Trophoblast cell (in vitro differentiated cells and primary cell): ENCODE measurements at regions not wholly inside any gene's neighbourhood (a gene's known extent, or its start where the extent isn't known, plus 50 kb on each side); places are given as distances from the start of the nearest gene placed in this dataset.

Source experiments
- DNase-seq, 2 donors: peaks; one replicate each; pipeline ENCODE4 v3.0.0-alpha.2; 2016
- H2AFZ ChIP-seq: 2 replicates; pipeline ENCODE4 v1.6.1; 2013; ENCODE audit warnings: low read length, moderate library complexity, mild to moderate bottlenecking; ENCODE audit not compliant: insufficient read depth, poor library complexity
- H2AK5ac ChIP-seq: 2 replicates; pipeline ENCODE4 v1.6.1; 2013; ENCODE audit warnings: mild to moderate bottlenecking, low read length
- H2BK120ac ChIP-seq: 2 replicates; pipeline ENCODE4 v1.6.1; 2013; ENCODE audit warnings: low read length, mild to moderate bottlenecking, moderate library complexity; ENCODE audit not compliant: insufficient read depth, poor library complexity
- H2BK12ac ChIP-seq: 2 replicates; pipeline ENCODE4 v1.6.1; 2013; ENCODE audit warnings: mild to moderate bottlenecking, low read length, moderate library complexity
- H2BK5ac ChIP-seq: 2 replicates; pipeline ENCODE4 v1.6.1; 2013; ENCODE audit warnings: low read length, low read depth, moderate library complexity, mild to moderate bottlenecking; ENCODE audit not compliant: poor library complexity
- H3K14ac ChIP-seq: 2 replicates; pipeline ENCODE4 v1.6.1; 2013; ENCODE audit warnings: mild to moderate bottlenecking, low read length
- H3K18ac ChIP-seq: 2 replicates; pipeline ENCODE4 v1.6.1; 2013; ENCODE audit warnings: mild to moderate bottlenecking, low read length
- H3K23ac ChIP-seq: 2 replicates; pipeline ENCODE4 v1.6.1; 2013; ENCODE audit warnings: low read length
- H3K27ac ChIP-seq: 2 replicates; pipeline ENCODE4 v1.5.1; 2013; ENCODE audit warnings: low read depth, mild to moderate bottlenecking, inconsistent platforms, low read length, moderate library complexity
- H3K27me3 ChIP-seq: 2 replicates; pipeline ENCODE4 v1.6.1; 2013; ENCODE audit warnings: inconsistent platforms, mild to moderate bottlenecking, low read length, moderate library complexity; ENCODE audit not compliant: insufficient read depth
- H3K36me3 ChIP-seq, 2 experiments: 1 replicate in 1 of 2; 2 replicates in 1 of 2; pipeline ENCODE4 v1.6.1; 2013; ENCODE audit warnings: low read length in 2 of 2, mild to moderate bottlenecking in 2 of 2, moderate library complexity in 1 of 2; ENCODE audit not compliant: insufficient read depth in 2 of 2, control insufficient read depth in 1 of 2
- H3K4ac ChIP-seq: 2 replicates; pipeline ENCODE4 v1.6.1; 2013; ENCODE audit warnings: low read depth, mild to moderate bottlenecking, low read length, moderate library complexity
- H3K4me1 ChIP-seq, 2 experiments: 1 replicate in 1 of 2; 2 replicates in 1 of 2; pipeline ENCODE4 v1.6.1; 2013; ENCODE audit warnings: low read length in 2 of 2, mild to moderate bottlenecking in 2 of 2, moderate library complexity in 1 of 2; ENCODE audit not compliant: insufficient read depth in 2 of 2, control insufficient read depth in 1 of 2
- H3K4me2 ChIP-seq: 2 replicates; pipeline ENCODE4 v1.6.1; 2013; ENCODE audit warnings: inconsistent platforms, mild to moderate bottlenecking, low read length, moderate library complexity
- H3K4me3 ChIP-seq: 2 replicates; pipeline ENCODE4 v1.5.1; 2013; ENCODE audit warnings: mild to moderate bottlenecking, low read depth, low read length, inconsistent platforms
- H3K79me1 ChIP-seq: one replicate; pipeline ENCODE4 v1.6.1; 2013; ENCODE audit warnings: low read length
- H3K79me2 ChIP-seq: 2 replicates; pipeline ENCODE4 v1.6.1; 2013; ENCODE audit warnings: low read length, mild to moderate bottlenecking; ENCODE audit not compliant: control insufficient read depth, insufficient read depth, poor library complexity
- H3K9ac ChIP-seq: 2 replicates; pipeline ENCODE4 v1.6.1; 2013; ENCODE audit warnings: mild to moderate bottlenecking, low read length
- H3K9me3 ChIP-seq: 2 replicates; pipeline ENCODE4 v1.6.1; 2013; ENCODE audit warnings: low read depth, mild to moderate bottlenecking, control low read depth, inconsistent platforms, low read length; ENCODE audit not compliant: insufficient read depth
- H4K12ac ChIP-seq: 2 replicates; pipeline ENCODE4 v1.6.1; 2013; ENCODE audit warnings: low read depth, mild to moderate bottlenecking, low read length, moderate library complexity
- H4K8ac ChIP-seq: 2 replicates; pipeline ENCODE4 v1.6.1; 2013; ENCODE audit warnings: low read depth, mild to moderate bottlenecking, low read length, moderate library complexity
- H4K91ac ChIP-seq: one replicate; pipeline ENCODE4 v1.6.1; 2013; ENCODE audit warnings: low read depth, mild to moderate bottlenecking, low read length, moderate library complexity
- whole genome bisulfite sequencing: extraction: QIAGEN DNeasy Blood & Tissue Kit; methylation state at CpG from one replicate; pipeline ENCODE4 v1.1.7; 2013; ENCODE audit warnings: missing lambda C conversion rate; ENCODE audit not compliant: insufficient read length, insufficient coverage; ENCODE audit errors: extremely low coverage; 5-methylcytosine and 5-hydroxymethylcytosine counted together

GRCh38 chr3:124660599-124660998, 69.7 kb upstream of the UMPS start:
- Histone ChIP-seq H2BK120ac (no peak overlapping the region), H3K14ac (no peak overlapping the region), H3K23ac (no peak overlapping the region), H3K4me2 (no peak overlapping the region), H2AFZ (no peak overlapping the region), H3K79me2 (no peaks in the 10 kb centered on the region), H3K27me3 (no peaks in the 10 kb centered on the region), H2BK12ac (no peak overlapping the region), H3K79me1 (peaks cover 3% of the 10 kb centered on the region), H3K4ac (no peak overlapping the region), H4K91ac (no peak overlapping the region), H4K8ac (no peak overlapping the region), H3K4me3 (no peak overlapping the region), H4K12ac (no peak overlapping the region), H3K27ac (no peak overlapping the region), H3K4me1 (peaks cover 2 to 15% of the 10 kb centered on the region in 2 experiments), H2BK5ac (no peak overlapping the region), H2AK5ac (no peak overlapping the region), H3K9me3 (no peaks in the 10 kb centered on the region), H3K36me3 (peaks cover 10 to 20% of the 10 kb centered on the region in 2 experiments), H3K9ac (no peak overlapping the region), H3K18ac (no peak overlapping the region)
- no peak for DNase-seq
- WGBS = no CpG with 5 or more reads among the region's 1 CpG

- Histone ChIP-seq H2AFZ (no peak overlapping the region), H3K79me2 (no peaks in the 10 kb centered on the region), H3K9me3 (no peaks in the 10 kb centered on the region), H4K12ac (no peak overlapping the region), H3K14ac (no peak overlapping the region), H3K4ac (no peak overlapping the region), H4K91ac (no peak overlapping the region), H3K36me3 (peaks cover 9 to 15% of the 10 kb centered on the region in 2 experiments), H3K18ac (no peak overlapping the region), H3K9ac (no peak overlapping the region), H2BK12ac (no peak overlapping the region), H3K79me1 (peaks cover 3% of the 10 kb centered on the region), H2BK120ac (no peak overlapping the region), H2AK5ac (no peak overlapping the region), H3K4me1 (peaks cover 12 to 23% of the 10 kb centered on the region in 2 experiments), H4K8ac (no peak overlapping the region), H3K4me3 (no peak overlapping the region), H3K27ac (peak overlapping the region; percentile 2), H3K4me2 (no peak overlapping the region), H2BK5ac (no peak overlapping the region), H3K27me3 (no peaks in the 10 kb centered on the region), H3K23ac (no peak overlapping the region)
- WGBS = no CpG with 5 or more reads among the region's 2 CpGs
- DNase-seq = peak; percentile 77 to 88
Measured at GRCh38 chr3:124663690-124664089, 66.6 kb upstream of the UMPS start.

DNA sequence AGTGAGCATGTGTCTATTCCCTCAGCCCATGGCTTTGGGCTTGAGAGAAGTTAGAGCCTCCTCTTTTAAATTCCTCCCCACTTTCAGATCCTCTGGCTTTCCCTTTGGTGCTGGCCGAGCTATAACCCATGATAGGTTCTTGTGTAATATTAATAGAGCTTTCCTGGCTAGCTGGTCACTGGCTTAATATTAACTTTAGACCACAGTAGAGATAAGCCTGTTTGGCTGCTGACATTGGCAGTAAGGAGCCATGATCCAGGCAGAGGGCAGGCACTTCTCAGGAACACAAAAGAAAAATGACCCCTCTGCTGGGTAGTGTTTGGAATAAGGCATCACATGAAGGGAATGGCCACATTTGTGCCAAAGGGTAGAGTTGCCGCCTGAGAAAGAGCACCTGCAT, 65.4 kb upstream of the UMPS start:
- no peak overlapping the region for H4K91ac ChIP-seq
- H3K4me2 ChIP-seq = no peak overlapping the region
- no peak overlapping the region for H2AFZ ChIP-seq
- H3K4ac ChIP-seq = no peak overlapping the region
- no peak overlapping the region for H3K9ac ChIP-seq
- H3K27ac ChIP-seq = no peak overlapping the region
- peaks cover 9% of the 10 kb centered on the region in 2 experiments for H3K36me3 ChIP-seq
- H3K79me1 ChIP-seq = peaks cover 3% of the 10 kb centered on the region
- no peak overlapping the region for H3K23ac ChIP-seq
- no peak for DNase-seq
- H3K9me3 ChIP-seq = no peaks in the 10 kb centered on the region
- no peaks in the 10 kb centered on the region for H3K79me2 ChIP-seq
- no peaks in the 10 kb centered on the region for H3K27me3 ChIP-seq
- H2BK5ac ChIP-seq = no peak overlapping the region
- H4K12ac ChIP-seq = no peak overlapping the region
- H2BK12ac ChIP-seq = peak overlapping the region; percentile 17
- H4K8ac ChIP-seq = no peak overlapping the region
- no peak overlapping the region for H2AK5ac ChIP-seq
- H3K4me3 ChIP-seq = no peak overlapping the region
- WGBS = no CpG with 5 or more reads among the region's 2 CpGs
- peaks cover 12 to 23% of the 10 kb centered on the region in 2 experiments for H3K4me1 ChIP-seq
- no peak overlapping the region for H3K18ac ChIP-seq
- H3K14ac ChIP-seq = no peak overlapping the region
- H2BK120ac ChIP-seq = no peak overlapping the region

- no peak overlapping the region for H2BK12ac ChIP-seq
- no peak overlapping the region for H3K4me3 ChIP-seq
- H2BK120ac ChIP-seq = no peak overlapping the region
- H3K4me2 ChIP-seq = no peak overlapping the region
- no peak overlapping the region for H3K18ac ChIP-seq
- no peak overlapping the region for H3K14ac ChIP-seq
- no peak overlapping the region for H3K4ac ChIP-seq
- no peak overlapping the region for H2AFZ ChIP-seq
- H3K36me3 ChIP-seq = peaks cover 10 to 12% of the 10 kb centered on the region in 2 experiments
- H4K91ac ChIP-seq = no peak overlapping the region
- peaks cover 3% of the 10 kb centered on the region for H3K79me1 ChIP-seq
- peaks cover 12 to 23% of the 10 kb centered on the region in 2 experiments for H3K4me1 ChIP-seq
- H3K79me2 ChIP-seq = no peaks in the 10 kb centered on the region
- no peaks in the 10 kb centered on the region for H3K27me3 ChIP-seq
- H3K9ac ChIP-seq = no peak overlapping the region
- no peak overlapping the region for H2BK5ac ChIP-seq
- no peak overlapping the region for H3K23ac ChIP-seq
- H4K8ac ChIP-seq = no peak overlapping the region
- no peak overlapping the region for H2AK5ac ChIP-seq
- DNase-seq = peak in 1 of 2 donors; percentile 23
- H4K12ac ChIP-seq = no peak overlapping the region
- H3K9me3 ChIP-seq = no peaks in the 10 kb centered on the region
- no CpG with 5 or more reads among the region's 5 CpGs for WGBS
- no peak overlapping the region for H3K27ac ChIP-seq
Measured at GRCh38 chr3:124666067-124666466, 64.2 kb upstream of the UMPS start.
